Naive B cell (primary cell): ENCODE measurements at regions not wholly inside any gene's neighbourhood (a gene's known extent, or its start where the extent isn't known, plus 50 kb on each side); places are given as distances from the start of the nearest gene placed in this dataset.

ENCODE experiments used
- ATAC-seq, 2 donors: fragments of 150-1000 bp; cut with Tn5 transposase; 2 replicates each; pipeline ENCODE4 v1.10.0; 2021; ENCODE audit warnings: low read depth in 2 of 2, mild to moderate bottlenecking in 2 of 2, moderate library complexity in 2 of 2
- DNase-seq: peaks from one replicate; pipeline ENCODE4 v3.0.0; 2022
- H3K27ac Mint-ChIP-seq, 6 donors: one replicate each; pipeline ENCODE4 v1.8.0; 2020 to 2022; ENCODE audit warnings: mild to moderate bottlenecking in 6 of 6, mixed read lengths in 6 of 6, moderate library complexity in 5 of 6, inconsistent platforms in 2 of 6
- H3K27me3 Mint-ChIP-seq, 3 donors: one replicate each; pipeline ENCODE4 v1.8.0; 2021 to 2022; ENCODE audit warnings: mixed read lengths in 3 of 3, mild to moderate bottlenecking in 1 of 3
- H3K36me3 Mint-ChIP-seq, 2 donors: one replicate each; pipeline ENCODE4 v1.8.0; 2020 to 2022; ENCODE audit warnings: mixed read lengths in 2 of 2, inconsistent platforms in 1 of 2, mild to moderate bottlenecking in 1 of 2
- H3K4me1 Mint-ChIP-seq, 3 donors: one replicate each; pipeline ENCODE4 v1.8.0; 2020 to 2022; ENCODE audit warnings: mixed read lengths in 3 of 3, inconsistent platforms in 1 of 3, mild to moderate bottlenecking in 1 of 3, moderate library complexity in 1 of 3
- H3K4me3 Mint-ChIP-seq, 8 donors: one replicate each; pipeline ENCODE4 v1.8.0; 2020 to 2022; ENCODE audit warnings: mild to moderate bottlenecking in 8 of 8, mixed read lengths in 8 of 8, moderate library complexity in 8 of 8, inconsistent platforms in 2 of 8
- H3K9me3 Mint-ChIP-seq, 7 donors: one replicate each; pipeline ENCODE4 v1.8.0; 2020 to 2022; ENCODE audit warnings: mixed read lengths in 7 of 7, mild to moderate bottlenecking in 5 of 7, inconsistent platforms in 2 of 7, moderate library complexity in 1 of 7

DNA sequence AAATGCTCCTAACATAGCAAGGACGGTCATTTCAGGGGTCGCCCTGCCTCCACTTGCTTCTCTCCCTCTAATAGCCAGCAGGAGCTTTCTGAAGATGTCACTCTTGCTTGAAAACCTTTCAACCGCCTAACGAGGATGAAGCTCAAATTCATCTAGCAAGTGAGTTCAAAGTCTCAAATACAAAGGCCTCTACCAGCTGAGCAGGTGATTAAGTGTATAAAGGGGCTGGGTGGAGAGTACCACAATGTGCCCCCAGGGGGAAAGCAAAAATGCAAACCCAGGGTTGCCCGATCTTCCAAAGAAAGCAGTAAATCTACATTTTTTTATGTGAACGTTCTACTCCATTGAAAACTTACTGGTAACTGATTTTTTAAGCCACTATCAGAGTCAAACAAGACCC is 50.4 kb upstream of the GRIP2 start:
- Mint-ChIP-seq H3K27ac (no peak overlapping the region), H3K4me1 (no peaks in the 10 kb centered on the region), H3K9me3 (no peaks in the 10 kb centered on the region), H3K27me3 (peaks cover 34 to 71% (median 54%) of the 10 kb centered on the region in 3 donors), H3K36me3 (peaks cover 0 to 5% of the 10 kb centered on the region in 2 donors), H3K4me3 (no peak overlapping the region)
- ATAC-seq (no peak), DNase-seq (no peak)

DNA sequence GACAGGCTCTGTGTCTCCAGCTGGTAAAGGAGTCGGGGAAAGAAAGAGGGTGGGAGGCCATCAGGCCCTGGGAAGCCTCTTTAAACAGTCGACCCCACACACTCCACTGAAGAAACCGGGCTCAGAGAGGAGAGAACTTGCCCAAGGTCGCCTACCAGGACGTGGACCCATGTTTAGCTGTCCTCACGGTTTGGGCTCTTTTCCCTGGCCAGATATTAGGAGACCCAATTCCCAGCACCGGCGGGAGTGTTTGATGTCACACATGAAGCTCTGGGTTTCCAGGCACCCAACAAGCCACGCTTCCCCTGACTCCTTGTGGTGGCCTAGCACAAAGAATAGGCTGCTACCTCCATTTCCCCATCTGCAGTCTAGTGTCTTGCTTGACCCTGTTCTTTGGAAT is 52.2 kb upstream of the GRIP2 start:
- H3K36me3 Mint-ChIP-seq, result peaks cover 0 to 5% of the 10 kb centered on the region in 2 donors
- H3K27me3 Mint-ChIP-seq, result peaks cover 49 to 77% (median 63%) of the 10 kb centered on the region in 3 donors
- peaks cover 0 to 5% (median 0%) of the 10 kb centered on the region in 7 donors for H3K9me3 Mint-ChIP-seq
- DNase-seq, result no peak
- no peak overlapping the region for H3K27ac Mint-ChIP-seq
- H3K4me3 Mint-ChIP-seq, result no peak overlapping the region
- ATAC-seq, result no peak
- no peaks in the 10 kb centered on the region for H3K4me1 Mint-ChIP-seq

DNA sequence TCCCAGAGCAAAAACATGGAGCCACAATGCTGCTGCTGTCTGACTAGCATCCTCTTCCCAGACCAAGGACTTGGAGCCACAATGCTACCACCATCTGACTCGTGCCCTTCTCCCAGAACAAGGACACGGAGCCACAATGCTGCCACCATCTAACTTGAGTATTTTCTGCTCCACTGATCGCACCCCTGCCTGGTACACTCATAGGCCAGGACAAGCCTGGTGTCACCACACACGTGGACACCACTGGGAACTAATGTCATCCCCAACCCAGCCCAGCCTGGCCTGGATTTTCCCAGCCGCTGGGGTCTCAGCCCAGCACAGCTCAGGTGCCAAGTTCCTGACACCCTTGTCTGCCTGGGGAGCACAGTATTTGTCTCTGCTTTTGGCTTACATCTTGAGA is 52.7 kb upstream of the GRIP2 start:
- Mint-ChIP-seq H3K4me1 (no peaks in the 10 kb centered on the region), H3K4me3 (no peak overlapping the region), H3K27me3 (peaks cover 46 to 73% (median 61%) of the 10 kb centered on the region in 3 donors), H3K36me3 (peaks cover 0 to 5% of the 10 kb centered on the region in 2 donors), H3K9me3 (peaks cover 0 to 5% (median 0%) of the 10 kb centered on the region in 7 donors), H3K27ac (no peak overlapping the region)
- DNase-seq (no peak), ATAC-seq (no peak)

DNA sequence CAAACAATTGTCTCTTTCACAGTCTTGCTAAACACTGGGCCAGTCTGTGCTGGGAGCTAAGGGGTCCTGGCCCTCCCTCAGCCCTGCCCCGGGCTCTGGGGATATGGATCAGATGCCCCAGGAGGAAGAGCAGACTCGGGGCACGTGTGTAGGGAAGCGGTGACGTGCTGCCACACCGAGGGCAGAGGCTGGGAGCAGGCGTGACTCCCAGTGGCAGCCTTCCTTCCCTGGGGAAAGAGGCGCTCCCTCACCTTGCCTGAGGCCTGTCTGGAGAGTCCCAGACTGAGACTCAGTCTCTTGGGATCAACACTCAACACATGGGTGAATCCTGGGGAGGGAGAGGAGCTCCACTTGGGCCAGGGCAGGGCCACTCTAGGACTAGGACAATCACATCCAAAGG is 54.1 kb upstream of the GRIP2 start:
- peaks cover 49 to 72% (median 64%) of the 10 kb centered on the region in 3 donors for H3K27me3 Mint-ChIP-seq

DNA sequence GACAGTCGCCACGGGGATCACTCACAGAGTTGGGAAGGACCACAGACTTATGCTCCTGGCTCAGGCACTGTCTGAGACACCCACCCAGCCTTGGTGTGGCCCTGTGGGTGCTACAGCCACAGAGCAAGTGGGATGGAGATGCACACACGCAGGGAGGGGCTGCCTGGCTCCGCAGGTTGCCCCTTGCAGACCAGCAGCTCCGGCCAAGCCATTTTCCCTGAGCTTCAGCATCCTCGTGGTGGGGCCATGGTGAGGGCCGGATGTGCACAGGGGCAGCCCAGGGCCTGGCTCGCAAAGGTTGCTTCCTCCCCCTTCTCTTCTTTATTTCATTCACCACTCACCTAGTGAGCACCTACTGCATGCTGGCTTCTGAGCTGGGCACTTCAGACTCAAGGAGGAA is 55.4 kb upstream of the GRIP2 start:
- peaks cover 55 to 74% (median 65%) of the 10 kb centered on the region in 3 donors for H3K27me3 Mint-ChIP-seq
- peaks cover 5 to 14% of the 10 kb centered on the region in 2 donors for H3K36me3 Mint-ChIP-seq
- ATAC-seq (no peak), DNase-seq (no peak)
- no peaks in the 10 kb centered on the region for H3K4me1 Mint-ChIP-seq
- peaks cover under 1 to 18% (median 7%) of the 10 kb centered on the region in 7 donors for H3K9me3 Mint-ChIP-seq
- H3K4me3 Mint-ChIP-seq, result no peak overlapping the region
- H3K27ac Mint-ChIP-seq, result no peak overlapping the region

More for the DNA sequence above, 54.1 kb upstream of the GRIP2 start:
- Mint-ChIP-seq H3K36me3 (peaks cover 5 to 12% of the 10 kb centered on the region in 2 donors), H3K9me3 (peaks cover 0 to 18% (median 5%) of the 10 kb centered on the region in 7 donors), H3K4me1 (no peaks in the 10 kb centered on the region), H3K27ac (no peak overlapping the region), H3K4me3 (no peak overlapping the region)
- DNase-seq, result no peak
- no peak for ATAC-seq

DNA sequence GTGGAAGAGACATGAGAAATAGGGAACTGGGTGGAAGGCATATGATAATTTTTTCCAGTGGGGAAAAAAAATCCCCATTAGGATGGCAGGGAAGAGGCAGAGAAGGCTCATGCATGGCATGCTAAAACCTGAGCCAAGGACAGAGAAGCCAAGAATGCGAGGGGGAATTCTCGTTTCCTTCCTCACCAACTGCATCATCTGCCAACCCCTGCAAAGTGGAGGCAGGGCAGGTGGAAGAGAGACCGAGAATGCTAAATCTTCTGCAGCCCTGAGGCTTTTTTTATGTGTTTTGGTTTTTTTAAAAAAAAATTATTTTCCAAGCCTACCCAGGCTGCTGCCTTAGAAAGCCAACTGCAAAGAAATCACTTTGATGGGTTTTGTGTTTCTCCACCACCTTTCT is 54.3 kb upstream of the CCDC174 start:
- peaks cover 0 to 14% of the 10 kb centered on the region in 2 donors for H3K36me3 Mint-ChIP-seq
- H3K4me1 Mint-ChIP-seq, result peaks cover 0 to 3% (median 0%) of the 10 kb centered on the region in 3 donors
- peaks cover 3 to 18% (median 7%) of the 10 kb centered on the region in 7 donors for H3K9me3 Mint-ChIP-seq
- no peak overlapping the region for H3K27ac Mint-ChIP-seq
- peaks cover 47 to 80% (median 59%) of the 10 kb centered on the region in 3 donors for H3K27me3 Mint-ChIP-seq
- ATAC-seq, result no peak
- DNase-seq, result no peak
- H3K4me3 Mint-ChIP-seq, result no peak overlapping the region

DNA sequence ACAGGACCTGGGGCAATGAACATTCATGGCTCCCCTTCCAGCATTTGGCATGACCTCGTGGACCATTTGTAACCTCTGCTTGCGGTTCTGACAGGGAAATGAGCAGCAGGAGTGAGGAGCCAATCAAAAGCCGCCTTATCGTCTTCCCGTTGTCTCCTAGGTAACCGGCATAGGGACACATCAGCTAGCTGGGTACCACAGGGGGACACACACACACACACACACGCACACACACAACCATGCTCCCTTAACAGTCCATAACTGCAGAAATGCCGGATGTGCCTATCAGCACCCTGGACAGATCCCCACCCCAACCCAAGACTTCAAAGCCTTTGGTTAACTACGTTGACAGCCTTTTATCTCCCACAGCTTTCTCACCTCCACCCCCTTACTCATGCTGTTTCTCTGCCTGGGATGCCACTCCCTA is 53.4 kb upstream of the CCDC174 start:
- no peak for DNase-seq
- Mint-ChIP-seq H3K27ac (no peak overlapping the region), H3K4me3 (no peak overlapping the region), H3K27me3 (peaks cover 49 to 77% (median 62%) of the 10 kb centered on the region in 3 donors), H3K36me3 (peaks cover 0 to 16% of the 10 kb centered on the region in 2 donors), H3K4me1 (peaks cover 0 to 3% (median 0%) of the 10 kb centered on the region in 3 donors), H3K9me3 (peaks cover 4 to 20% (median 7%) of the 10 kb centered on the region in 7 donors)
- ATAC-seq, result no peak

DNA sequence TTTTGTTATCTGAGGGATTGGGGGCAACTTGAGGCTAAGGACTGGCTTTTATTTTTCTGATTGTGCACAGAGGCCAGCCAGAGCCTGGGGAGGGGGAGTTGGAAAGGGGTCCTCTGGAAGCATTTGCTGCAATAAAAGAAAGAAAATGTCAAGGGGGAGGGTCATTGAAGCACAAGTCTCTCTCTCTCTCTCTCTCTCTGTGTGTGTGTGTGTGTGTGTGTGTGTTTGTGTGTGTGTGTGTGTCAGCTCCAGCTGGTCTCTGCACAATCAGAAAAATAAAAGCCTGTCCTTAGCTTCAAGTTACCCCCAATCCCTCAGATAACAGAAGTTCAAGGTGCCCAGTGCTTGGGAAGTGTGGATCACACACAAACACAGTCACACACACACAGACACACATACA is 52.1 kb upstream of the CCDC174 start:
- Mint-ChIP-seq H3K9me3 (peaks cover 6 to 30% (median 13%) of the 10 kb centered on the region in 7 donors), H3K27ac (no peak overlapping the region), H3K4me1 (peaks cover 0 to 3% (median 0%) of the 10 kb centered on the region in 3 donors), H3K36me3 (peaks cover 0 to 22% of the 10 kb centered on the region in 2 donors), H3K27me3 (peaks cover 58 to 78% (median 74%) of the 10 kb centered on the region in 3 donors), H3K4me3 (no peak overlapping the region)
- DNase-seq (no peak), ATAC-seq (no peak)

DNA sequence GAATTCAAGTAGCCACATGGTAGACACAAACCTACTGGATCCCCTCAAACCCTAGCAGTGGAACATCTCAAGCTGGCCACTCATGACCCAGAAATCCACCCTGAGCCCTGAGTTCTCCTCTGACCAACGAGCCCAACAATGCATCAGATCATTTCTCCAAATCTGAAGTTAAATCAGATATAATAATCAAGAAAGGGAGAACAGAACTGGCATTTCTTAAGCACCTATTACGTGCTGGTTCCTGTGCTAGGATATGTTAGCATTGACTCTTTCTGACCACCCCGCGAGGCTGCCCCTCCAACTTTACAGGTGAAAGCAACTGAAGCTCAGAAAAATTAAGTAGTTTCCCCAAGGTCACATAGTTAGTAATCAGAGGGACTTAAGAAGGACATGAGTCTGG is 51.5 kb upstream of the CCDC174 start:
- Mint-ChIP-seq H3K27me3 (peaks cover 63 to 84% (median 78%) of the 10 kb centered on the region in 3 donors), H3K27ac (no peak overlapping the region), H3K36me3 (peaks cover 0 to 22% of the 10 kb centered on the region in 2 donors), H3K4me3 (no peak overlapping the region), H3K4me1 (peaks cover 0 to 3% (median 0%) of the 10 kb centered on the region in 3 donors), H3K9me3 (peaks cover 6 to 30% (median 13%) of the 10 kb centered on the region in 7 donors)
- DNase-seq (no peak), ATAC-seq (no peak)

DNA sequence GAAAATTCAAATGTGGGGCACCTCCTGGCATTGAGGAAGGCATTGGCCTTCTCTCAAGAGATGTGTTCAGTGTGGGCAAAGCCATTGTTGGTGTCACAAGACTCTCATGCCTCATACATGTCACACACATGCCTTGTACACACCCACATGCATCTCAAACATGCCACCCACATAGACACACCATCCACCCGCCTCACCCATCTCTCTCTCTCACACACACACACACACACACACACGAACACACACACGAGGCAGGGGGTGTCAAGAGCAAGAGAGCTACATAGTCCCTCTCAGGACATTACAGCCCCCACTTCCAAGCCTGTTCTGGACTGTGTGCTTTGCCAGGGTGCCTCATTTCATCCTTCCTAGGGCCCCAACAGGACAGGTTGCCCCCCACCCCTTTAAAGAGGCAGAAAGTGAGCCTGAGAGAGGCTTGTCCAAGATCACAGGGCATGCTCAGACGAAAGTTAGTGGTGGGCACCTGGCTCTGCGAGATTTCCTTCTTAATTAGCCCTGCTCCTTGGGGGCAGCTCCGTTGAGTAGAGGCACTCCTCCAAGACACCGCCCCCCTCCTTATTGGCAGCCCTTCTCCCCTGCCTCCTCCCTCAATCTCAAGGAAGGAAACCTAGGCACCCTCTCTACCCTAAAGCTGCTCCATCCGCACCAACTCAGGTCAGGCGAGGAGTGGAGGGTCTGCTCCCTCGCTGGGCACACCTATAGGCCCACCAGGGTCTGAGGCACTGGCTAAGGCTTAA is 50.5 kb upstream of the CCDC174 start:
- DNase-seq (no peak), ATAC-seq (no peak)
- Mint-ChIP-seq H3K27me3 (peaks cover 68 to 82% (median 80%) of the 10 kb centered on the region in 3 donors), H3K9me3 (peaks cover 6 to 30% (median 13%) of the 10 kb centered on the region in 7 donors), H3K36me3 (peaks cover 0 to 22% of the 10 kb centered on the region in 2 donors), H3K4me3 (no peak overlapping the region), H3K27ac (no peak overlapping the region), H3K4me1 (peaks cover 0 to 3% (median 0%) of the 10 kb centered on the region in 3 donors)

DNA sequence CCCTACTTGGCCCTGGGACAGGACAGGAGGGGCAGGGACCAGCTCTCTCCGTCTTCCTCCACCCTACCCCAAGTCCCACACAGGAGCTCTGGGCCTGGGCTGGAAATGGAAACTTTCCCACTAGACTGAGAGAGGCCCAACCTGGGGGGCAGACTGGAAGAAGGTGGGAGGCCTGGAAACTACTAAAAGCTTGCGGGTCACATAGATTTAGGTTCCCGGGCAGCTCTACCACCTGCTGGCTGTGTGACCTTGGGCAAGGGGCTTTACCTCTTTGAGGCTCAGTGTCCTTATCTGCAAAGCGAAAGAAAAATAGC is 49.9 kb upstream of the CCDC174 start:
- DNase-seq, result no peak
- peaks cover 0 to 3% (median 0%) of the 10 kb centered on the region in 3 donors for H3K4me1 Mint-ChIP-seq
- ATAC-seq, result no peak
- H3K4me3 Mint-ChIP-seq, result no peak overlapping the region
- no peak overlapping the region for H3K27ac Mint-ChIP-seq
- H3K27me3 Mint-ChIP-seq, result peaks cover 67 to 80% (median 79%) of the 10 kb centered on the region in 3 donors
- H3K9me3 Mint-ChIP-seq, result peaks cover 6 to 30% (median 13%) of the 10 kb centered on the region in 7 donors
- H3K36me3 Mint-ChIP-seq, result peaks cover 0 to 22% of the 10 kb centered on the region in 2 donors
